ENCODE measurements at regions not wholly inside any gene's neighbourhood (a gene's known extent, or its start where the extent isn't known, plus 50 kb on each side); places are given as distances from the start of the nearest gene placed in this dataset.

DNA sequence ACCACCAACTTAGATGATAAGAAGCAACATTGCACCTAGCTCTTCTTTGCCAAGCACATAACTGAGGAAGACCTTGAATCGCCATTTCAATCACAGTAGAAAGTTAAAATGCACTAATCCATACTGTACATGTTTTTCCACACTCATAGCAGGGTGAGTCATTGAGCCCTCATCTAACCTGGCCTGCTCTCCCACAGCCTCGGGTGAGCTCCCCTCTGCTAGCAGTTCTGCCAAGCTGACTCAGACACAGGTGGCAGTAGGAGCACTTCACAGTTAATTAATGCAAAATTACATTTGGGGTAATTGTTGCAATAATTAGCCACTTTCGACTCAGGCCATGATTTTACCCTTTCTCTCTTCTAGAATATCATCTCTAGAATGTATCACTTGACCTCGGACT is 1632.8 kb upstream of the CELF4 start:
- TF ChIP-seq, protein P1, sequence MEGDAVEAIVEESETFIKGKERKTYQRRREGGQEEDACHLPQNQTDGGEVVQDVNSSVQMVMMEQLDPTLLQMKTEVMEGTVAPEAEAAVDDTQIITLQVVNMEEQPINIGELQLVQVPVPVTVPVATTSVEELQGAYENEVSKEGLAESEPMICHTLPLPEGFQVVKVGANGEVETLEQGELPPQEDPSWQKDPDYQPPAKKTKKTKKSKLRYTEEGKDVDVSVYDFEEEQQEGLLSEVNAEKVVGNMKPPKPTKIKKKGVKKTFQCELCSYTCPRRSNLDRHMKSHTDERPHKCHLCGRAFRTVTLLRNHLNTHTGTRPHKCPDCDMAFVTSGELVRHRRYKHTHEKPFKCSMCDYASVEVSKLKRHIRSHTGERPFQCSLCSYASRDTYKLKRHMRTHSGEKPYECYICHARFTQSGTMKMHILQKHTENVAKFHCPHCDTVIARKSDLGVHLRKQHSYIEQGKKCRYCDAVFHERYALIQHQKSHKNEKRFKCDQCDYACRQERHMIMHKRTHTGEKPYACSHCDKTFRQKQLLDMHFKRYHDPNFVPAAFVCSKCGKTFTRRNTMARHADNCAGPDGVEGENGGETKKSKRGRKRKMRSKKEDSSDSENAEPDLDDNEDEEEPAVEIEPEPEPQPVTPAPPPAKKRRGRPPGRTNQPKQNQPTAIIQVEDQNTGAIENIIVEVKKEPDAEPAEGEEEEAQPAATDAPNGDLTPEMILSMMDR (IDR thresholded peaks at IDR 0.05) = no peak
- TF ChIP-seq POLR2AphosphoS5 (IDR thresholded peaks at IDR 0.05) (no peak), POLR2A (IDR thresholded peaks at IDR 0.05) (no peak), EP300 (IDR thresholded peaks at IDR 0.05) (no peak)
